KMS-11 (cell line): ENCODE measurements at regions not wholly inside any gene's neighbourhood (a gene's known extent, or its start where the extent isn't known, plus 50 kb on each side); places are given as distances from the start of the nearest gene placed in this dataset.

ENCODE experiments used
- H2AFZ ChIP-seq: fragments of 200-600 bp; sonication (generic); 2 replicates; pipeline ENCODE4 v1.6.1; 2016; ENCODE audit warnings: antibody characterized with exemption, mixed run types, low read depth
- H3K27ac ChIP-seq: fragments of 200-600 bp; sonication (generic); 2 replicates; pipeline ENCODE4 v1.6.1; 2016; ENCODE audit warnings: mild to moderate bottlenecking, mixed run types
- H3K27me3 ChIP-seq: fragments of 200-600 bp; sonication (generic); 2 replicates; pipeline ENCODE4 v1.6.1; 2017; ENCODE audit warnings: mild to moderate bottlenecking, low read depth, mixed run types, moderate library complexity; ENCODE audit not compliant: insufficient read depth
- H3K36me3 ChIP-seq: fragments of 200-600 bp; sonication (generic); 2 replicates; pipeline ENCODE4 v1.6.1; 2017; ENCODE audit warnings: mild to moderate bottlenecking, mixed run types; ENCODE audit not compliant: insufficient read depth
- H3K4me1 ChIP-seq: fragments of 200-600 bp; sonication (generic); 2 replicates; pipeline ENCODE4 v1.6.1; 2016; ENCODE audit warnings: mild to moderate bottlenecking, low read depth, mixed run types; ENCODE audit not compliant: poor library complexity, severe bottlenecking
- H3K4me2 ChIP-seq: fragments of 200-600 bp; sonication (generic); 2 replicates; pipeline ENCODE4 v1.7.0; 2016; ENCODE audit warnings: mild to moderate bottlenecking, mixed run types
- H3K4me3 ChIP-seq: fragments of 200-600 bp; sonication (generic); IDR thresholded peaks from 2 replicates; pipeline ENCODE4 v1.6.1; 2017; ENCODE audit warnings: low read depth, low read length, mixed read lengths; ENCODE audit not compliant: insufficient read depth
- H3K79me2 ChIP-seq: fragments of 200-600 bp; sonication (generic); 2 replicates; pipeline ENCODE4 v1.6.1; 2016; ENCODE audit warnings: low read depth, mixed run types; ENCODE audit not compliant: insufficient read depth
- H3K9ac ChIP-seq: fragments of 200-600 bp; sonication (generic); 2 replicates; pipeline ENCODE4 v1.6.1; 2016; ENCODE audit warnings: mild to moderate bottlenecking, mixed run types
- H4K20me1 ChIP-seq: fragments of 200-600 bp; sonication (generic); 2 replicates; pipeline ENCODE4 v1.6.1; 2016; ENCODE audit warnings: mild to moderate bottlenecking, mixed run types; ENCODE audit not compliant: insufficient read depth
- TF ChIP-seq, protein P1 (sequence below): fragments of 200-600 bp; sonication (generic); conservative IDR thresholded peaks from 2 replicates; pipeline ENCODE4 v1.6.1; 2017; ENCODE audit warnings: low read depth, mild to moderate bottlenecking, antibody characterized with exemption, low read length, moderate library complexity, mixed read lengths

DNA sequence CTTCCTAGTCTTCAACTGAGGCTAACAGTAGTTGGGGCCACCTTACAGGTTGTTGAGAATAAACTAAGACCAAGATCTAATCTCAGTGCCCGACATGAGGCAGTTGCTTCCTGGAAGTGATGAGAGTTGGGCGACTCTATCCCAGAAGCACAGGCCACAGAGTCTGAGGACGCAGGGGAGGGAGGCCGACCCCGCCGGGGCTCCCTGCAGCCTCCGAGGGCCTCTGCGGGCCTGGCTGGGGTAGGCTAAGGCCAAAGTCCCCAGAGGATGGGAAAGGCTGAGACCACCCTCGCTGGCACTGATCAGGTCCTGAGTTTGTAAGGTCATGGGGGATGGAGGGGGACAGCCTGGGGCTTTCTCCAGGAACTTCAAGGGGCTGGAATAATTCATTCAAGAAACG lies 74.0 kb downstream of the ENGASE start:
- Histone ChIP-seq H3K27me3 (peaks cover 90% of the 10 kb centered on the region), H3K9ac (no peak overlapping the region), H3K4me3 (no peak overlapping the region), H3K36me3 (no peaks in the 10 kb centered on the region), H3K79me2 (no peaks in the 10 kb centered on the region), H2AFZ (no peak overlapping the region), H3K4me2 (no peak overlapping the region), H3K27ac (no peak overlapping the region), H3K4me1 (no peaks in the 10 kb centered on the region), H4K20me1 (no peaks in the 10 kb centered on the region)
- TF ChIP-seq, protein P1, sequence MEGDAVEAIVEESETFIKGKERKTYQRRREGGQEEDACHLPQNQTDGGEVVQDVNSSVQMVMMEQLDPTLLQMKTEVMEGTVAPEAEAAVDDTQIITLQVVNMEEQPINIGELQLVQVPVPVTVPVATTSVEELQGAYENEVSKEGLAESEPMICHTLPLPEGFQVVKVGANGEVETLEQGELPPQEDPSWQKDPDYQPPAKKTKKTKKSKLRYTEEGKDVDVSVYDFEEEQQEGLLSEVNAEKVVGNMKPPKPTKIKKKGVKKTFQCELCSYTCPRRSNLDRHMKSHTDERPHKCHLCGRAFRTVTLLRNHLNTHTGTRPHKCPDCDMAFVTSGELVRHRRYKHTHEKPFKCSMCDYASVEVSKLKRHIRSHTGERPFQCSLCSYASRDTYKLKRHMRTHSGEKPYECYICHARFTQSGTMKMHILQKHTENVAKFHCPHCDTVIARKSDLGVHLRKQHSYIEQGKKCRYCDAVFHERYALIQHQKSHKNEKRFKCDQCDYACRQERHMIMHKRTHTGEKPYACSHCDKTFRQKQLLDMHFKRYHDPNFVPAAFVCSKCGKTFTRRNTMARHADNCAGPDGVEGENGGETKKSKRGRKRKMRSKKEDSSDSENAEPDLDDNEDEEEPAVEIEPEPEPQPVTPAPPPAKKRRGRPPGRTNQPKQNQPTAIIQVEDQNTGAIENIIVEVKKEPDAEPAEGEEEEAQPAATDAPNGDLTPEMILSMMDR, result no peak

DNA sequence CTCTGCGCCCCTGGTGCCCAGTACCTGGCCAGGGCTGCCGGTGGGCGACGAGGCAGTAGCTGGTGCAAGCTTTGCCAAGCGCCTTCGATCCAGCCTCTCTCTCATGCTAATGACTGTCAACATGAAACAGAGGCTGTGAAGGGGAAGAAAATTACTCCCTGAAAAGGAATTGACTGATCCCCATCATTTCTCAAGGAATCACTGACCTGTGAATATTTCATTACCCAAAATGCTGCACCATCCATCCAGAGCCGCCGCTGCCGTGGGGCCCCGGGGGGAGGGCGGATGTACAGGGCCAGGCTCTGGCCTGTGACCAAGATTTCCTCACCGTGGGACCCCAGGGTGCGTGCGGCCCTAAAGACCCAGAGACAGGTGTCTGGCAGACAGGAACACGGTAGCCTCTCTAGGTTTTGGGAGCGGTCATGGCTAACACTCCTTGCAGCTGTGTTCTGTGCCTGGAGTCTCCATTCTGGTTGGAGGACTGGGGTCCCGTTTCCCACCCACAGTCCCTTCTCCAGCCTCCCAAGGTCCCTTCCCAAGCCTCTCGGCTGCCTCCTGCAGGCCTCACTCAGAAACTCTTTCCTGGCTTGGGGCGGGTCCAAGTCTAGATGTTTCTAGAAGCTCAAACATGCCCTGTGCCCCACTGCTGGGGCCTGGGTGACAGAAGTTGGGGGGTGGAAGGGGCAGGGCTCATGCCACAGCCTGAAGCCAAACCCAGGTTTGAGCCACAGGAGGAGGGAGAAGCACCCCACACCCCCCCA lies 73.3 kb downstream of the ENGASE start:
- no peaks in the 10 kb centered on the region for H3K36me3 ChIP-seq
- TF ChIP-seq, protein P1, result 0 out of 2 replicates have a peak, but pooled peaks have one; percentile 26
- no peaks in the 10 kb centered on the region for H3K79me2 ChIP-seq
- no peaks in the 10 kb centered on the region for H3K4me1 ChIP-seq
- H3K4me2 ChIP-seq, result no peak overlapping the region
- H4K20me1 ChIP-seq, result no peaks in the 10 kb centered on the region
- no peak overlapping the region for H2AFZ ChIP-seq
- H3K27ac ChIP-seq, result no peak overlapping the region
- no peak overlapping the region for H3K9ac ChIP-seq
- no peak overlapping the region for H3K4me3 ChIP-seq
- peaks cover 90% of the 10 kb centered on the region for H3K27me3 ChIP-seq

DNA sequence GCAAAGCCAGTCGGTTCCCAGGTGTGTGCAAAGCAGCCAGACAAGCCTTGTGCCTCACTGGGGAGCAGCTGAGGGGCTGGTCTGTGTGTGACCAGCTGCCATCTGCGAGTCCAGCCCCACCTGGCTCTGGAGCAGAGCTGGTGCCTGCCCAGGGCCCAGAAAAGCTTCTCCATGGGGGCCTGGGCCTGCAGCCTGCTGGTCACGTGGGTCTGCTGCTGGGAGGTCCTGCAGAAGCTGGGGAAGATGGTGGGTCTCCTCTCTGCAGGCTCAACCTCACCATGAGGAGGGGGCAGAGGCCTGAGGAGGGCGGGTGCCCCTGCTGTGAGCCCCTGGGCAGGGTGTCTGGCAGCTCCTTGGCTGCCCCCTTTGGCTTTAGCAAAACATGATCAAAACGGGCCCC lies 71.9 kb downstream of the ENGASE start:
- H3K27me3 ChIP-seq, result peaks cover 92% of the 10 kb centered on the region

DNA sequence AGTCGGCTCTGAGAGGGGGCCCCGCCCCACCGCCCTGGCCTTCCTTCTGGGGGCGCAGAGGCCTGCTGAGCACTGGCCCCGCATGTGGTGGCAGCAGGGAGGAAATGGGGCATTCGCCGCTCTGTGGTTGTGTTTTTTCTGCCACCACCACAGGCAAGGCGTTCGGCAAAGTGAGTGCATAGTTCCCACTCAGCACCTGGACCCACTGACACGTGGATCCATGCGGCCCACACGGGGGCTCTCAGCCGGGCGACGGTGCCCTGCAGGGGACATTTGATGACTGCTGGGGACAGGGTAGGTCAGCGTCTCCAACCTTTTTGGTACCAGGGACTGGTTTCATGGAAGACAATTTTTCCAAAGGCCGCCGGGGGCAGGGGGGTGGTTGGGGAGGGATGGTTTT lies 70.9 kb downstream of the ENGASE start:
- no peak overlapping the region for H2AFZ ChIP-seq

More for the DNA sequence above, 71.9 kb downstream of the ENGASE start:
- Histone ChIP-seq H3K4me1 (no peaks in the 10 kb centered on the region), H3K9ac (no peak overlapping the region), H3K79me2 (no peaks in the 10 kb centered on the region), H4K20me1 (no peaks in the 10 kb centered on the region), H2AFZ (no peak overlapping the region), H3K4me3 (no peak overlapping the region), H3K4me2 (no peak overlapping the region), H3K36me3 (no peaks in the 10 kb centered on the region), H3K27ac (no peak overlapping the region)
- TF ChIP-seq, protein P1, result no peak

More for the DNA sequence above, 70.9 kb downstream of the ENGASE start:
- H3K9ac ChIP-seq, result no peak overlapping the region
- H3K4me3 ChIP-seq, result no peak overlapping the region
- H4K20me1 ChIP-seq, result no peaks in the 10 kb centered on the region
- no peaks in the 10 kb centered on the region for H3K4me1 ChIP-seq
- H3K27ac ChIP-seq, result no peak overlapping the region
- H3K27me3 ChIP-seq, result peaks cover 95% of the 10 kb centered on the region
- no peak overlapping the region for H3K4me2 ChIP-seq
- TF ChIP-seq, protein P1, result no peak
- no peaks in the 10 kb centered on the region for H3K36me3 ChIP-seq
- no peaks in the 10 kb centered on the region for H3K79me2 ChIP-seq
